Adrenal gland (tissue), 9 donors: ENCODE measurements at regions not wholly inside any gene's neighbourhood (a gene's known extent, or its start where the extent isn't known, plus 50 kb on each side); places are given as distances from the start of the nearest gene placed in this dataset.
"Not testable (repeated sequence)": the region's sequence is repeated elsewhere in the genome, so short reads cannot be mapped to it uniquely, and the experiment has no call there.

Experiments
- DNase-seq, 7 donors: peaks; one replicate each; pipeline ENCODE4 v3.0.0-alpha.2; 2019 to 2020
- H3K27ac ChIP-seq, 5 donors: fragments of 200-600 bp; sonication (generic) in 4 of 5; 1 replicate in 3 of 5; 2 replicates in 2 of 5; pipeline versions ENCODE4 v1.5.1 to v1.8.0; 2016 to 2020; ENCODE audit warnings: mild to moderate bottlenecking in 1 of 5
- H3K27me3 ChIP-seq: fragments of 200-600 bp; 2 replicates; pipeline ENCODE4 v1.8.0; 2021
- H3K36me3 ChIP-seq, 2 donors: fragments of 200-600 bp; replicated peaks in 1 of 2; 1 replicate in 1 of 2; 2 replicates in 1 of 2; pipeline versions ENCODE4 v1.5.1 to v1.8.0; 2018 to 2022
- H3K4me1 ChIP-seq, 2 donors: fragments of 200-600 bp; replicated peaks in 1 of 2; 1 replicate in 1 of 2; 2 replicates in 1 of 2; pipeline versions ENCODE4 v1.5.1 to v1.8.0; 2018 to 2021
- H3K4me3 ChIP-seq, 4 donors: fragments of 200-600 bp; sonication (generic) in 3 of 4; one replicate each; pipeline ENCODE4 v1.5.1; 2016 to 2018
- H3K9me3 ChIP-seq, 3 donors: fragments of 200-600 bp; sonication (generic) in 1 of 3; replicated peaks in 1 of 3; 1 replicate in 2 of 3; 2 replicates in 1 of 3; pipeline versions ENCODE4 v1.5.1 to v1.8.0; 2016 to 2021
- CTCF ChIP-seq, 6 experiments: fragments of 450-650 bp in 4 of 6; fragments of 200-600 bp in 2 of 6; sonication (generic) in 1 of 6; IDR thresholded peaks; 1 replicate in 5 of 6; 2 replicates in 1 of 6; pipeline versions ENCODE4 v1.5.1 to v1.8.0; 2016 to 2021; ENCODE audit warnings: antibody characterized with exemption in 6 of 6, mild to moderate bottlenecking in 2 of 6, moderate library complexity in 1 of 6
- POLR2A ChIP-seq, 2 donors: fragments of 450-650 bp; IDR thresholded peaks; one replicate each; pipeline ENCODE4 v1.6.1; 2017; ENCODE audit warnings: antibody characterized with exemption in 2 of 2, mild to moderate bottlenecking in 2 of 2, moderate library complexity in 1 of 2
- WGBS, 4 donors: extraction: QIAGEN DNeasy Blood & Tissue Kit in 2 of 4; methylation state at CpG; one replicate each; pipeline versions ENCODE4 v1.1.5 to v1.1.7; 2013 to 2017; 5-methylcytosine and 5-hydroxymethylcytosine counted together
- intact Hi-C, 2 donors: fragments of 100-400 bp; cut with DNase I; formaldehyde crosslinking; loops; one replicate each; pipeline versions ENCODE4 v1.14.1 to v1.15.0; 2022 to 2023
- donor health status: healthy with polysubstance abuse.
- donor health status: Bipolar disorder and iron deficiency.
- donor health status: DM: yes; HTN: yes; CAD: no.
- donor health status: DM: no; HTN: no; CAD: no.
- donor health status: DM: no; HTN: no; CAD: no.

- TF ChIP-seq CTCF (IDR thresholded peaks at IDR 0.05) (no peak), POLR2A (IDR thresholded peaks at IDR 0.05) (no peak)
- Histone ChIP-seq H3K9me3 (no peaks in the 10 kb centered on the region), H3K27me3 (no peaks in the 10 kb centered on the region), H3K27ac (no peak overlapping the region), H3K36me3 (no peaks in the 10 kb centered on the region), H3K4me3 (no peak overlapping the region), H3K4me1 (no peaks in the 10 kb centered on the region)
- DNase-seq: no peak
- intact Hi-C loops: no loop called here
Measured at GRCh38 chr2:51899643-51900042, 867.7 kb upstream of the NRXN1 start.

GRCh38 chr2:51894584-51894983 is 862.7 kb upstream of the NRXN1 start:
- H3K9me3 ChIP-seq, DNase-seq, H3K4me3 ChIP-seq, intact Hi-C loops, H3K36me3 ChIP-seq, H3K4me1 ChIP-seq, H3K27me3 ChIP-seq, H3K27ac ChIP-seq: not testable (repeated sequence)
- WGBS, 4 donors: 65 to 73% (median 72%) methylated on average over 3 of the region's 3 CpGs

- Histone ChIP-seq H3K27ac (no peak overlapping the region), H3K27me3 (no peaks in the 10 kb centered on the region), H3K9me3 (peaks cover 0 to 6% (median 0%) of the 10 kb centered on the region in 3 donors), H3K36me3 (no peaks in the 10 kb centered on the region), H3K4me3 (no peak overlapping the region), H3K4me1 (no peaks in the 10 kb centered on the region)
- 47 to 67% (median 66%) methylated on average over 1 of the region's 1 CpG for WGBS, 4 donors
- intact Hi-C loops: no loop called here
- no peak for TF ChIP-seq POLR2A (IDR thresholded peaks at IDR 0.05)
- TF ChIP-seq CTCF (IDR thresholded peaks at IDR 0.05): no peak
- no peak for DNase-seq
Measured at GRCh38 chr2:51888120-51888519, 856.2 kb upstream of the NRXN1 start.

- Histone ChIP-seq H3K9me3 (peaks cover 0 to 4% (median 0%) of the 10 kb centered on the region in 3 donors), H3K4me1 (no peaks in the 10 kb centered on the region), H3K27ac (no peak overlapping the region), H3K36me3 (no peaks in the 10 kb centered on the region), H3K27me3 (no peaks in the 10 kb centered on the region), H3K4me3 (no peak overlapping the region)
- WGBS, 4 donors: 68 to 82% (median 75%) methylated on average over 3 of the region's 3 CpGs
- intact Hi-C loops: no loop called here
- DNase-seq: no peak
- TF ChIP-seq CTCF (IDR thresholded peaks at IDR 0.05) (no peak), POLR2A (IDR thresholded peaks at IDR 0.05) (no peak)
Measured at GRCh38 chr2:51881673-51882072, 849.7 kb upstream of the NRXN1 start.

- intact Hi-C loops: no loop called here
- Histone ChIP-seq H3K4me1 (no peaks in the 10 kb centered on the region), H3K4me3 (no peak overlapping the region), H3K36me3 (no peaks in the 10 kb centered on the region), H3K27me3 (no peaks in the 10 kb centered on the region), H3K27ac (no peak overlapping the region), H3K9me3 (no peaks in the 10 kb centered on the region)
- DNase-seq: no peak
- WGBS, 4 donors: 83 to 86% (median 85%) methylated on average over 1 of the region's 1 CpG
- TF ChIP-seq POLR2A (IDR thresholded peaks at IDR 0.05) (no peak), CTCF (IDR thresholded peaks at IDR 0.05) (no peak)
Measured at GRCh38 chr2:51880153-51880552, 848.2 kb upstream of the NRXN1 start.
